H9 (cell line): ENCODE measurements at regions not wholly inside any gene's neighbourhood (a gene's known extent, or its start where the extent isn't known, plus 50 kb on each side); places are given as distances from the start of the nearest gene placed in this dataset.

ENCODE experiments used
- DNase-seq: peaks from one replicate; pipeline ENCODE4 v3.0.0-alpha.2; 2017
- H2AFZ ChIP-seq: one replicate; pipeline ENCODE4 v1.6.1; 2013; ENCODE audit warnings: mild to moderate bottlenecking, low read length, control low read depth, moderate library complexity
- H2AK5ac ChIP-seq: 2 replicates; pipeline ENCODE4 v1.6.1; 2013; ENCODE audit warnings: low read length, control low read depth, mixed read lengths; ENCODE audit not compliant: insufficient read length
- H2BK120ac ChIP-seq: one replicate; pipeline ENCODE4 v1.6.1; 2013; ENCODE audit warnings: low read depth, mild to moderate bottlenecking, low read length, control low read depth, inconsistent platforms; ENCODE audit not compliant: poor library complexity, severe bottlenecking
- H2BK12ac ChIP-seq: 2 replicates; pipeline ENCODE4 v1.6.1; 2013; ENCODE audit warnings: low read length, control low read depth, mixed read lengths, low read depth; ENCODE audit not compliant: insufficient read length
- H2BK15ac ChIP-seq: 2 replicates; pipeline ENCODE4 v1.6.1; 2013; ENCODE audit warnings: low read depth, low read length, control low read depth
- H2BK20ac ChIP-seq: one replicate; pipeline ENCODE4 v1.6.1; 2013; ENCODE audit warnings: low read depth, mild to moderate bottlenecking, low read length, control low read depth, inconsistent platforms; ENCODE audit not compliant: poor library complexity, severe bottlenecking
- H2BK5ac ChIP-seq: 2 replicates; pipeline ENCODE4 v1.6.1; 2013; ENCODE audit warnings: low read length, control low read depth, mixed read lengths; ENCODE audit not compliant: insufficient read length
- H3K14ac ChIP-seq: 2 replicates; pipeline ENCODE4 v1.6.1; 2013; ENCODE audit warnings: low read length, control low read depth; ENCODE audit not compliant: insufficient read depth
- H3K18ac ChIP-seq: 2 replicates; pipeline ENCODE4 v1.6.1; 2013; ENCODE audit warnings: low read depth, mild to moderate bottlenecking, mixed read lengths, low read length, control low read depth; ENCODE audit not compliant: insufficient read length
- H3K23ac ChIP-seq: 2 replicates; pipeline ENCODE4 v1.6.1; 2013; ENCODE audit warnings: low read length, control low read depth, mixed read lengths, low read depth; ENCODE audit not compliant: insufficient read length
- H3K23me2 ChIP-seq: 2 replicates; pipeline ENCODE4 v1.6.1; 2013; ENCODE audit warnings: low read depth, mild to moderate bottlenecking, mixed read lengths, low read length, control low read depth; ENCODE audit not compliant: insufficient read length, poor library complexity, severe bottlenecking
- H3K27ac ChIP-seq: 2 replicates; pipeline ENCODE4 v1.5.1; 2013; ENCODE audit warnings: low read length, control low read depth, mixed read lengths, low read depth; ENCODE audit not compliant: insufficient read length
- H3K27me3 ChIP-seq: 2 replicates; pipeline ENCODE4 v1.6.1; 2013; ENCODE audit warnings: low read length, control low read depth, inconsistent platforms; ENCODE audit not compliant: insufficient read depth
- H3K4ac ChIP-seq: 2 replicates; pipeline ENCODE4 v1.6.1; 2013; ENCODE audit warnings: low read depth, mild to moderate bottlenecking, control low read depth, inconsistent platforms, low read length, moderate library complexity
- H3K4me1 ChIP-seq: 2 replicates; pipeline ENCODE4 v1.6.1; 2013; ENCODE audit warnings: low read length, control low read depth, inconsistent platforms; ENCODE audit not compliant: insufficient read depth
- H3K4me2 ChIP-seq: 2 replicates; pipeline ENCODE4 v1.6.1; 2013; ENCODE audit warnings: low read length, control low read depth, mixed read lengths; ENCODE audit not compliant: insufficient read length, insufficient read depth
- H3K56ac ChIP-seq: 2 replicates; pipeline ENCODE4 v1.6.1; 2013; ENCODE audit warnings: low read depth, mild to moderate bottlenecking, mixed read lengths, low read length, control low read depth; ENCODE audit not compliant: insufficient read length
- H3K79me1 ChIP-seq: 2 replicates; pipeline ENCODE4 v1.6.1; 2013; ENCODE audit warnings: low read depth, mild to moderate bottlenecking, moderate library complexity, low read length, control low read depth, inconsistent platforms; ENCODE audit not compliant: insufficient read depth, poor library complexity, severe bottlenecking
- H3K79me2 ChIP-seq: 2 replicates; pipeline ENCODE4 v1.6.1; 2013; ENCODE audit warnings: low read length, control low read depth, inconsistent platforms; ENCODE audit not compliant: insufficient read depth
- H3K9ac ChIP-seq: 2 replicates; pipeline ENCODE4 v1.6.1; 2013; ENCODE audit warnings: low read length, control low read depth, mixed read lengths; ENCODE audit not compliant: insufficient read length; ENCODE audit errors: extremely low read depth
- H3K9me3 ChIP-seq: one replicate; pipeline ENCODE4 v1.6.1; 2013; ENCODE audit warnings: low read depth, low read length, inconsistent platforms; ENCODE audit not compliant: control insufficient read depth
- H3T11ph ChIP-seq: one replicate; pipeline ENCODE4 v1.6.1; 2013; ENCODE audit warnings: mild to moderate bottlenecking, low read length, control low read depth, inconsistent platforms
- H4K20me1 ChIP-seq: one replicate; pipeline ENCODE4 v1.6.1; 2013; ENCODE audit not compliant: control insufficient read depth, insufficient read length, insufficient read depth
- H4K5ac ChIP-seq: 2 replicates; pipeline ENCODE4 v1.6.1; 2013; ENCODE audit warnings: low read depth, mild to moderate bottlenecking, mixed read lengths, low read length, control low read depth; ENCODE audit not compliant: insufficient read length
- H4K8ac ChIP-seq: replicated peaks from 2 replicates; pipeline ENCODE4 v1.6.1; 2013; ENCODE audit warnings: low read length, control low read depth, mixed read lengths, low read depth; ENCODE audit not compliant: insufficient read length
- H4K91ac ChIP-seq: 2 replicates; pipeline ENCODE4 v1.6.1; 2013; ENCODE audit warnings: low read depth, mild to moderate bottlenecking, moderate library complexity, mixed read lengths, low read length, control low read depth; ENCODE audit not compliant: insufficient read length
- H3K27ac Mint-ChIP-seq, 3 experiments: 2 replicates in 2 of 3; 3 replicates in 1 of 3; pipeline ENCODE4 v1.8.0; 2020 to 2021; ENCODE audit warnings: mixed read lengths in 3 of 3, mild to moderate bottlenecking in 1 of 3, moderate library complexity in 1 of 3
- H3K27me3 Mint-ChIP-seq: 2 replicates; pipeline ENCODE4 v1.8.0; 2021; ENCODE audit warnings: low read depth, mild to moderate bottlenecking, moderate library complexity, mixed read lengths
- H3K36me3 Mint-ChIP-seq, 3 experiments: 2 replicates in 2 of 3; 3 replicates in 1 of 3; pipeline ENCODE4 v1.8.0; 2020 to 2021; ENCODE audit warnings: low read depth in 3 of 3, mixed read lengths in 3 of 3; ENCODE audit not compliant: insufficient read depth in 1 of 3
- H3K4me1 Mint-ChIP-seq, 2 experiments: 2 replicates each; pipeline ENCODE4 v1.8.0; 2020; ENCODE audit warnings: mixed read lengths in 2 of 2
- H3K4me3 Mint-ChIP-seq, 2 experiments: 2 replicates in 1 of 2; 3 replicates in 1 of 2; pipeline ENCODE4 v1.8.0; 2020 to 2021; ENCODE audit warnings: mild to moderate bottlenecking in 2 of 2, mixed read lengths in 2 of 2, moderate library complexity in 1 of 2
- H3K9me3 Mint-ChIP-seq, 2 experiments: 2 replicates in 1 of 2; 3 replicates in 1 of 2; pipeline ENCODE4 v1.8.0; 2020; ENCODE audit warnings: mild to moderate bottlenecking in 2 of 2, mixed read lengths in 2 of 2, moderate library complexity in 1 of 2
- WGBS: extraction: QIAGEN DNeasy Blood & Tissue Kit; methylation state at CpG from one replicate; pipeline ENCODE4 v1.1.7; 2013; ENCODE audit warnings: missing lambda C conversion rate, low lambda C conversion rate, mixed read lengths; ENCODE audit not compliant: insufficient read length; ENCODE audit errors: extremely low coverage; 5-methylcytosine and 5-hydroxymethylcytosine counted together
- TF ChIP-seq, protein P1 (sequence below): fragments of 200-600 bp; sonication (generic); conservative IDR thresholded peaks from 3 replicates; pipeline ENCODE4 v1.8.0; 2021; ENCODE audit warnings: antibody characterized with exemption, mild to moderate bottlenecking

DNA sequence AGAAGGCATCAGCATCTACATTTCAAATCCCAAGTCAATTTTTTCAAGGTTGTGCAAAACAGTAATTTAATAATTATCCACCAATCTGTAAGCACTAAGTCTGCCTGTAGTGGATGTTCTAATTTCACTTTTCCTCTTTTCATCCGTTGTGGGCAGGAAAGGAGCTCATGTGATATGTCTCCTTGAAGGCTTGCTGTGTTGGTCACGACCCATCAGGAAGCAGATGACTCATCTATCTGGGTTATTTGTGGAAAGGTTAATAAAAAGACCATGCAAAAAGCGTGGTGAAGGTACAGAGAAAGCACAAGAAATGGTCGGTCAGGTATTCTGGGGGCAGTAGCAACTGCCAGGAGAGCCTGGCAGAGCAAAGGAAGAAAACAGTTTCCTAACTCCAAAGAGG, 476.7 kb upstream of the RAB6C start:
- H3K14ac ChIP-seq: no peak overlapping the region
- H4K91ac ChIP-seq: no peak overlapping the region
- DNase-seq: no peak
- H4K5ac ChIP-seq: no peak overlapping the region
- H2AFZ ChIP-seq: no peak overlapping the region
- Mint-ChIP-seq H3K9me3 (no peaks in the 10 kb centered on the region; a peak in 1 of 5 replicates), H3K36me3 (no peaks in the 10 kb centered on the region), H3K4me3 (no peak overlapping the region), H3K4me1 (no peaks in the 10 kb centered on the region), H3K27me3 (peaks cover 3% of the 10 kb centered on the region), H3K27ac (no peak overlapping the region)
- no peak overlapping the region for H3K4ac ChIP-seq
- H3K9ac ChIP-seq: no peak overlapping the region
- no peak overlapping the region for H3K4me2 ChIP-seq
- H4K8ac ChIP-seq: no peak overlapping the region
- no peak overlapping the region for H2BK120ac ChIP-seq
- H3K23ac ChIP-seq: no peak overlapping the region
- no peaks in the 10 kb centered on the region for H3K79me2 ChIP-seq
- no peaks in the 10 kb centered on the region for H3K4me1 ChIP-seq
- no peak overlapping the region for H2BK15ac ChIP-seq
- H3K23me2 ChIP-seq: no peaks in the 10 kb centered on the region
- no peak overlapping the region for H3K56ac ChIP-seq
- H2BK20ac ChIP-seq: no peak overlapping the region
- no peak overlapping the region for H2AK5ac ChIP-seq
- H2BK12ac ChIP-seq: no peak overlapping the region
- no peak overlapping the region for H3K27ac ChIP-seq
- no peaks in the 10 kb centered on the region for H4K20me1 ChIP-seq
- H3K18ac ChIP-seq: no peak overlapping the region
- no peak overlapping the region for H3T11ph ChIP-seq
- H3K27me3 ChIP-seq: no peaks in the 10 kb centered on the region
- TF ChIP-seq, protein P1, sequence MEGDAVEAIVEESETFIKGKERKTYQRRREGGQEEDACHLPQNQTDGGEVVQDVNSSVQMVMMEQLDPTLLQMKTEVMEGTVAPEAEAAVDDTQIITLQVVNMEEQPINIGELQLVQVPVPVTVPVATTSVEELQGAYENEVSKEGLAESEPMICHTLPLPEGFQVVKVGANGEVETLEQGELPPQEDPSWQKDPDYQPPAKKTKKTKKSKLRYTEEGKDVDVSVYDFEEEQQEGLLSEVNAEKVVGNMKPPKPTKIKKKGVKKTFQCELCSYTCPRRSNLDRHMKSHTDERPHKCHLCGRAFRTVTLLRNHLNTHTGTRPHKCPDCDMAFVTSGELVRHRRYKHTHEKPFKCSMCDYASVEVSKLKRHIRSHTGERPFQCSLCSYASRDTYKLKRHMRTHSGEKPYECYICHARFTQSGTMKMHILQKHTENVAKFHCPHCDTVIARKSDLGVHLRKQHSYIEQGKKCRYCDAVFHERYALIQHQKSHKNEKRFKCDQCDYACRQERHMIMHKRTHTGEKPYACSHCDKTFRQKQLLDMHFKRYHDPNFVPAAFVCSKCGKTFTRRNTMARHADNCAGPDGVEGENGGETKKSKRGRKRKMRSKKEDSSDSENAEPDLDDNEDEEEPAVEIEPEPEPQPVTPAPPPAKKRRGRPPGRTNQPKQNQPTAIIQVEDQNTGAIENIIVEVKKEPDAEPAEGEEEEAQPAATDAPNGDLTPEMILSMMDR: no peak
- no peaks in the 10 kb centered on the region for H3K9me3 ChIP-seq
- no peak overlapping the region for H2BK5ac ChIP-seq
- H3K79me1 ChIP-seq: no peaks in the 10 kb centered on the region
- no CpG with 5 or more reads among the region's 4 CpGs for WGBS
